GM21360 (cell line): ENCODE measurements at regions not wholly inside any gene's neighbourhood (a gene's known extent, or its start where the extent isn't known, plus 50 kb on each side); places are given as distances from the start of the nearest gene placed in this dataset.
"Not testable (repeated sequence)": the region's sequence is repeated elsewhere in the genome, so short reads cannot be mapped to it uniquely, and the experiment has no call there.

ENCODE experiments used
- ATAC-seq: cut with Tn5 transposase; IDR thresholded peaks from one replicate; pipeline ENCODE4 v1.9.1; 2021; ENCODE audit warnings: mild to moderate bottlenecking, moderate library complexity; ENCODE audit not compliant: unreplicated experiment

DNA sequence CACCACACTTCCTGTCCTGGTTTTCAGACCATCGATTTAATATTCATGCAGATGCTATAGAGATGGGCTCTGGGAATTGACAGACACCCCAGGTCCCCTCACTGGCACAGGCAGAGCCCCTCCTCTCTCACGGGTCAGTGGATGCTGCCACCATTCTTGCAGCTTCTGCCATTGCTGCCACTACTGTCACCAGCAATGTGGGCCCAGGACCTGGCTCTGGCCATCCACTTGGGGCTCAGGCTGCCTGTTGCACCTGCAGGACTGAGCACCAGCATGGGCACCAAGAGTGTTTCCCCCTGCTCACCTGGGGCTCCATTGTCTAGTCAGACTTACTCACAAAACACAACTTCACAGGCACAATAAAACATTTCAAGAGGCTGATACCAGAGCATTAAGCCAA is 479.0 kb upstream of the ZNF608 start:
- no peak for ATAC-seq

DNA sequence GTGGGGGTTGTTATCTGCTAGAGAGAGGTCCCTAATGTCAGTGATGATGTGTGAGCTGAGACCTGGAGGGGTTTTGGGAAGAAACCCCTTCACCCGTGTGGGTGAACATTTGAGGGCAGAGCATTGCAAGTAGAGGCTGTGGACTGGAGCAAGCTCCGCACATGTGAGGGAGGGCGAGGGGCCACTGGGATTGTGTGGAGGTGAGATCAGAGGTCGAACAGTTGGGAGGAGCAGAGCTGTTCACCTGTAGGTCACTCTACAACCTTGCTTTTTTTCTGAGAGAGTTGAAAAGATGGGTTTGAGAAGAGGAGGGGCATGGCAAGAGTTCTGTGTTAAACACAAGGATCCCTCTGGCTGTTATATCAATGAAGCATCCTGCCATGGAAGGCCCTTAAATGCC is 480.4 kb upstream of the ZNF608 start:
- ATAC-seq: no peak

DNA sequence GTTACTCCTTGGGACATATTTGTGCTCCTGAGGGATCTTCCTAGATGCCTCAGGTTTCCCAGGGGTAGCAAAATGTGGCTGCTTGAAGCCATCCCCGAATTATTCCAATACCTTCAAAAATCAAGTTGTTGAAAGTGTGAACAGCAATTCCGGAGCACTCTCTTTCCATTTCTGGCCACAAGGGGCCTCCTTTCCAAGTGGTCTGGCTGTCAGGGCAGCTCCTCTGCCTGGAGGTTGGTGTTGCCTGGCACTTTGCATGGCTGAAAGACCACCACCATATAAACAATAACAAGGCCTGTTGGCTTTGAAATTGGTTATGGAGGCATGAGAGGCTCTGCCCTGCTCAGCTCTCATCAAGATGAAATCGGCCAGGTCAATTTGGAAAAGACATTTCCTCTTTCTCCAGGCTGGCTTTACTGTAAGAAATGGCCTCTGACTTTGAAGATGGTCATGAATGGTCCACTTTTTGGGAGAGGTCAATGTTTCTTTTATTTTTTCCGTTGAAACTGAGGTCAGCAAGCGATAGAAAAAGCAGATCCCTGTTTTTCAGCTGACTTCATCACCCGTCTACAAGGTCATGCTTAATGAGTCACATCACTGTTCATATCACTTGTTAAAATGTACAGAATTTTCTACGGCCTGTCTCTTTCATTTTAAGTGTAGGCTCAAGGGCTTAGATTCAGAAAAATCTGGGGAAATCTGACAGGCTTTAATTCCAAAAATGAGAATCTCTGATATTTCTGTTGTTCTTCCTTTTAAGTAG is 481.1 kb upstream of the ZNF608 start:
- ATAC-seq: no peak

DNA sequence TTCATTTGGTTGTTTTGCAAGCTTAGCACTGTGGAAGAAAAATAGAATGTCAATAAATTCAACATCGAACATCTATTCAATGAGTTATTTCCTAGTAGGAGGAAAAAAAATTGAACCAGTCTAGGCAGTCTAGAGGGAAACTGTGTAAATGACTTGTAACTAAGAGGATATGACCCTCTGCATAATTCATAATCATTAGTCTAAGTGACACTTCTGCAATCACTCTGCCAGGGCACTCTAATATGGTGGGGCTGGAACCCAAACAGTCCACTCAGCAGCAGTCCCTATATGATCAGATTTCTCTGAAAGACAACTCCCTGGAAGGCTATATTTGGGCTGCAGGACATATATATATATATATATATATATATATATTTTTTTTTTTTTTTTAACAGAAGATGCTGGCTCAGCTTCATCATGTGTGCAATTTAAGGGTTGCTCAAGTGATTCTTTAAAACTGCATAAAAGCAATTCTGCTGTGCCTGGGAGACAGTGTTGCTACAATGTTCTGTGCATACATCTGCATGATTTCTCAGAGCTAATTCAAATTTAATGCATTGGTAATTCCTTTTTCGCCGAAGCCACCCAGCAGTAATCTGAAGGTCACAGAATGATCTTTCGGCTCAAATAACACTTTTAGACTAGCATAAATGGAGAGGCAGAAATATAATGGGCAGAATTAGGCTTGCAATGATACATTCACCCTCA is 482.1 kb upstream of the ZNF608 start:
- ATAC-seq: no peak

DNA sequence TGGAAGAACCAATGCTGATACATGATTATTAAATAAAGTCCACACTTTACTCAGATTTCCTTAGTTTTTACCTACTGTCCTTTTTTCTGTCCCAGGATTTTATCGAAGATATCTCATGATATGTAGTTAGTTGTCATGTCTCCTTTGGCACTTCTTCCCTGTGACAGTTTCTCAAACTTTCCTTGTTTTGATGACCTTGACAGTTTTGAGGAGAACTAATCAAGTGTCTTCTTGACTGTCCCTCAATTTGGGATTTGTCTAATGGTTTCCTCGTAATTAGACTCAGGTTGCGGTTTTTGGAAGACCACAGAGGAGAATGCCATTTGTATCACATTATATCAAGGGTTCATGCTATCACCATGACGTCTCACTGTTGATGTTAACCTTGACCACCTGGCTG is 483.1 kb upstream of the ZNF608 start:
- ATAC-seq: no peak

DNA sequence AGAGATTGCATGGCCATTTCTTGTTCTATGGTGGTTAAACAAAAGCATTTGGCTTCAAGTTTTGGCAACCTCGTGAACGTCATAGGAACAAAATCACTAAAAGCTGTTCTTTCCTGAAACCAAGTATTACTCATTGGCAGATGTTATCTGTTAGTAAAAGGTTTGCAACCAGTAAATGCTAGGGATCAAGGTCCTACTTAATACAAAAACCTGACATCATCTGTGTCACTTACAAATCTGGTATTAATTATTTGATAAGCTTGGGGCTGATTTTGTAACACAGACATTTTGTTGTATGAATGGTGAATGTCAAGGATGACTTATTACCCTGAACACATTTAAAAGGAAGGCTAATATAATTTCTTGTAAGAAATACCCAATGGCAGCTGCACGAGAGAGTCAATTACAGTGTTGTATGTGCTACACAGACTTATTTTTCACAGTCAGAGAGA is 486.4 kb upstream of the ZNF608 start:
- no peak for ATAC-seq

DNA sequence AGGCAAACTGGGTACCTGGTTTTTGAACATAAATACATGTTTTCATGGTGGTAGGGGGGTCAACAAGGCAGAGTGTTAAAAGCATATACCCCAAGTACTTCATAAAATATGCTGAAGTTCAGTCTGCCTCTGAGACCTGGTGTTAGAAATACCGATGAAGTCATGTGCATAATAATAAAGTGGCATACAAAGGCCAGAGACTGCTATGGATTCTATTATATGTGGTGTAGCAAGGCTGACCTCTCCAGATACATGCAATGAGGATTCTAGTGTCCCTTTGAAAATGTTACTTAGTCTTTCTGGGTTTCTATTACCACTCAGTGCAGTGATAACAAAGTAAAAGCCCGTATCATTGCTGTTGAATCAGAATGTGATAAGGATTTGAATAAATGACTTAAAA is 487.5 kb upstream of the ZNF608 start:
- ATAC-seq: no peak

DNA sequence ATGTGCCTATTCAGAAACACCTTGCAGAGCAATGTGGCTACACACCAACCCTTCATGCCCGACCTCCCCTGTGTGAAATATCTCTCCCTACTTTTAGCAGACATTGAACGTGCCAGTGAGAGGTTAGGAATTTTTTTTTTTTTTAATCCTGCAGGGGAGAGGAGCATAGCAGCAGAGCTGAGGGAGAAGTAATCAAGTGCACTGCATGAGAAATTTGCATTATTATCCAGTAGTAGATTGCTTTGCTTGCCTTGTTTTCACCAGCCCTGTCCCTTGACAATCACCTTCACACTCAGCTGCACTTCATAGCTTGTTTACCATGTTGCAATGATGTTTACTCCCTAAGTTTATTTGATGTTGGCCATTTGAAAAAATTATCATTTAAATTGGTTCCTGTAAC is 489.6 kb upstream of the ZNF608 start:
- ATAC-seq: no peak

DNA sequence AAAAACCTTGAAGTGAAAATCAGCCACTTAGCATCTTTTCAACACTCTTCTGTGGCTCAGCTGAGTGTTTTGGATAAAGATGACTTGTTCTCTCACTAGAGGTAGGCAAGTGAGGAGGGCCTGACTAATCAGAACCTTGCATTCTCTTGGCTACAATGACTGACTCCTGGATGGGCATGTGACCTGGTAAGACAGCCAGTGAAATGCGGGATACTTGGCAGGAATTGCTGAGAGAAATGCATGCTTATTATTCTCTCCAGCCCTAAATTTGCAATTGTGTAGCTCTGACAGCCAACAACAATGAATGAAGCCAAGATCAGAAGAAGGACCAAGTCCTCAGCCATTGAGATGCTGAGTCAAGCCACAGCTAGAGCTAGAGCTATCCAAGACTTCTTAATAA is 490.5 kb upstream of the ZNF608 start:
- ATAC-seq: no peak

DNA sequence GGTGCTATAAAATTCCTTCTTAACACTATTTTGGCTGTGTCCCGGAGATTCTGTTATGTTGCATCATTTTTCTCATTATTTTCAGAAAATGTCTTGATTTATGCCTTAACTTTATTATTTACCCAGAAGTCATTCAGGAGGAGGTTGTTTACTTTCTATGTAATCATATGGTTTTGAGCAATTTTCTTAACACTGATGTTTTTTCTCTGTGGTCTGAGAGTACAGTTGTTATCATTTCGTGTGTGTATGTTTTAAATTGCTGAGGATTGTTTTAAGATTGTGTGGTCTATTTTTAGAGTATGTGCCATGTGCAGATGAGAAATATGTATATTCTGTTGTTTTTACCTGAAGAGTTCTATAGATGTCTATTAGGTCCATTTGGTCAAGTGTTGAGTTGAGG is 498.1 kb upstream of the ZNF608 start:
- no peak for ATAC-seq

DNA sequence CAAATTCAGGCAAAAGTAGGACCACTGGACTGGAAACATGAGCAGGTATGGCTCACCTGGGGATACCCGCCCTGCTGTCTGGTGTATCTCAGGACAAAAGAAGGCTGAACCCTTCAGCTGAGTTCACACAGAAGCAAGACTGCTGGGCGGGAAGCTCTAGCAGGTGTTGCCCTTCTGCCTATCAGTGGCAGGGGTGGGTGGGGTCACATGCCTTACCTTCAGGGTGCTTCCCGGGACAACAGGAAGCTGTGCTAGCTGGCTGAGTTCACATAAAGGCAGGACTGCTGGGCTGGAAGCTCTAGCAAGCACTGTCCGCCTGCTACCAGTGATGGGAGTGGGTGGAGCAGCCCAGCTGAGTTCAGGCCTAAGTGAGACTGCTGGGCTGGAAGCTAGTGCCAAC is 498.8 kb upstream of the ZNF608 start:
- no peak for ATAC-seq

DNA sequence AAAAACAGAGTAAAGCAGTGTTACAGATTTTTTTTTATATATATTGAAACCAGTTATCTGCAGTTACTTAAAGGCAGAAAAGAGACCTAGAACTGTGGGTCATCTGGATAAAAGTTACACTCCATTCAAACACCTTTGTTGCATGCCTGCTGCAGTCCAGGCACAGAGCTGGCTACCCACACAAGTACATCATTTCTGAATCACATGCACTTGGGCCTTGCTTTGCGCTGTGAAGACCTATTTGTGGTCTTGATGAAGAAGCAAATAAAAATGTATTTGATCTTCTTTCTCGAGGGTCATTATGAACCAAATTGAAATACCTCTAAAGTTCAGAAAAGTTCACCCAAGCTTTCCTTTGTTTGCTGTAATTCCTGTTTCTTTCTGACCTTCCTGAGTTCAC is 503.0 kb upstream of the ZNF608 start:
- no peak for ATAC-seq

DNA sequence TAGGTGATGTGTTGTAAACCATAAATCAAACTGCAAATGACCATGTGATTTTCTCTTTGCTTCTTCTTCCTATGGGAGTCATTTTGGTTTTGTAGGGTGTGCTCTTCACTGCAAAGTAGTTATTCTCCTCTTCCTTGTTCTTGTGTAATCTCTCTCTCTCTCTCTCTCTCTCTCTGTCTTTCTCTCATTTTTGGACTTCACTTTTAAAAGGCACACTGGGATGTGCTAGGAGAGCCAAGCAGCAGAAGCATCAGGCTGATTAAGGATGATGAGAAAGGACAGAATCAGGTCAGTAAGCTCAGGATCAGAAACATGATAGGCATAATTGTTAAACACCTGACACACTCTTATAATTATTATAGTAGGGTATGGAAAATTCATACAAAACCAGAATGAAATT is 505.3 kb upstream of the ZNF608 start:
- no peak for ATAC-seq

DNA sequence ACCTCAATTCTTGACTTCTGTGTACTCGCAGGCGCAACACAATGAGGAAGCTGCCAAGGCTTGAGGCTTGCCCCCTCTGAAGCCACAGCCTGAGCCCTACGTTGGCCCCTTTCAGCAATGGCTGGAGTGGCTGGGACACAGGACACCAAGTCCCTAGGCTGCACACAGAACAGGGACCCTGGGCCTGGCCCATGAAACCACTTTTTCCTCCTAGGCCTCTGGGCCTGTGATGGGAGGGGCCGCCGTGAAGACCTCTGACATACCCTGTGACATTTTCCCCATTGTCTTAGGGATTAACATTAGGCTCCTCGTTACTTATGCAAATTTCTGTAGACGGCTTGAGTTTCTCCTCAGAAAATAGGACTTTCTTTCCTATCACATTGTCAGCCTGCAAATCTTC is 507.2 kb upstream of the ZNF608 start:
- not testable (repeated sequence) for ATAC-seq

DNA sequence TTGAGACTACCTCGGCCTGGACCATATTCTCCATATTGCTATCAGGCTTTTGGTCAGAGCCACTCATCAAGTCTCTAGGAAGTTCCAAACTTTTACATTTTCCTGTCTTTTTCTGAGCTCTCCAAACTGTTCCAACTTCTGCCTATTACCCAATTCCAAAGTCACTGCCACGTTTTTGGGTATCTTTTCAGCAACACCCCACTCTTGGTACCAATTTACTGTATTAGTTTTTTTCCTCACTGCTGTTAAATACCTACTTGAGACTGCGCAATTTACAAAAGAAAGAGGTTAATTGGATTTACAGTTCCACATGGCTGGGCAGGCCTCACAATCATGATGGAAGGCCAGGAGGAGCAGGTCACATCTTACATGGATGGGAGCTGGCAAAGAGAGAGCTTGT is 507.8 kb upstream of the ZNF608 start:
- ATAC-seq: no peak

DNA sequence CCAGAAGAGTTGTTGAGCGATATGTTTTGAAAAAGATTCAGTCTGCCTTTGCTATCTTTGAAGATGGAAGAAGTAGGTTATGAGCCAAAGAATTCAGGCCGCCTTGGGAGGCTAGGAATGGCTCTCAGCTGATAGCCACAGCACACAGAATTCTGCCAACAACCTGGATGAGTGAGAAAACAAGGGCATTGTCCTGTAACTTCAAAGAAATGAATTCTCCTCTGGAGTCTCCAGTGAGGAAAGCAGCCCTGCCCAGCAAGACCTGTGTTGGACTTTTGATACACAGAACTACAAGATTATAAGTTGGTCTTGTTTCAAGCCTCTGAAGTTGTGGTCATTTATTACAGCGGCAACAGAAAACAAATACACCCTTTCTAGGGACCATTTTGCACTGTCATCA is 509.9 kb upstream of the ZNF608 start:
- no peak for ATAC-seq

DNA sequence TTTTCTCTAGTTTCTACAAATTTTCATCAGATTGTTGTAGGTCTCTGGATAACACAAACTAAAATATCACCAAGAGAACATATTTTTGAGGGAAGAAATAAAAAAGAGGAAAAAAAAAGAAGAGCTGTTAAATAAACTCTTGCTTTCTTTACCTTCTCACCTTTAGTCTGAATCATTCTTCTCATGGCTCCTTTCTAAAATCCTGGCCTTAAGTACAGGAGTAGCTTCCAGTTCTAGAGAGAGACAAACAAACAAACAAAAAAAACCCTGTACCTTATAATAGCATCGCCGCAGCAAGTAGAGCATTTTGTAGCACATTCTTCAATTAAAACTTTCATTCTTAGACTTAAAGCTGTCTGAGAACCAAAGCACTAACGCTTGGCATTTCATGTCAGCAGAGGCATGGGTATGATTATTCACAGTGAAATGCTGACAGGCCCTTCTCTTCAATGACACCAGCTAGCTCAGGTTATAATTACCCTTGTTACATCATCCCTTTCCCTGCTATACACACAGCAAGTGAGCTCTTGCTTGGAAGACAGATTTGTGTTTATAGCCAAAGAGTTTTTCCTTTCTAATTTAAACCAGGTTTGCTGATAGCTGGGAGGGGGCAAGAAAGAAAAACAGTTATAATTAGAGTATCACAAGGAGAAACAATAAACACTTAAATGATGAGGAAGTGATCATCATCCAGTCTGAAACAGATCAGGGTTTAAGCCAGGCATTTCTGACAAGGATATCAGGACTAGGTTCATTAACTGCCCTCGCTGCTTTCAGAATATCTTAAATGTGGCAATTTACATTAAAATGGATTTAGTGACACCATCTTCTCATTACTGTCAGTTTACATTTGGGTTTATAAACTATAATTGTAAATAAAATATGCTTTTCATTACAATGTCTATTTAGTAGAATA is 510.9 kb upstream of the ZNF608 start:
- no peak for ATAC-seq

DNA sequence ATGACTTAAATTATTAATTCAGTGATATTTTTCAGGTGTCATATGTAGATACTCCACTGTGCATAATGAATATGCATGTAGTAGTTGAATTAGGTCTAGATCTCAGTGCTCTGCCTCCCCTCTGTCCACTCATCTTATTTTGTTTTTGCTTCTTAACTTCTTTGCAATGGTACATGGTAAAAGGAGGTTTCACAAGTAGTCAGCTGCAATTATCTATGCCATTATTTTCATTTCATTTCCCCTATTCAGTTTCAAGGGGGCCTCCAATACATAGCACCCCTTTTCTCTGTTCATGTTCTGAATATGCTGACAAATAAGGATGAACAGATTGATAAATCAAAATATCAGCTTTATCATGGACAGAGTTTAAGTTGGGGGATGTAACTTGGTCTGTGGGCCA is 511.6 kb upstream of the ZNF608 start:
- no peak for ATAC-seq

DNA sequence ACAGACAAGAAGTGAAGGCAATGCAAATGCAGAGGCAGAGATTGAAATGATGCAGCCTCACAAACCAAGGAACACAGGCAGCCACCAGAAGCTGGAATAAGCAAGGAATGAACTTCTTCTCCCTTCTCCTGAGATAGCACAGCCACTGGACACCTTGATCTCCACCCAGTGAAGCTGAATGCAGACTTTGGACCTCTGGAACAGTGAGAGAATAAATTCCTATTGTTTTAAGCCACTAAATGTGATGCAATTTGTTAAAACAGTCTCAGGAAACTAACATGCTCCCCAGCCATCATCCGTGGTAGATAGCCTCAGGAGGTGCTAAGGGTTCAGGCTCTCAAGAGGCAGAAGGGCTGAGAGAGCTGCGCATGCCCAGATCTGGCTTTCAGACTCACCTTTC is 512.2 kb upstream of the ZNF608 start:
- no peak for ATAC-seq

DNA sequence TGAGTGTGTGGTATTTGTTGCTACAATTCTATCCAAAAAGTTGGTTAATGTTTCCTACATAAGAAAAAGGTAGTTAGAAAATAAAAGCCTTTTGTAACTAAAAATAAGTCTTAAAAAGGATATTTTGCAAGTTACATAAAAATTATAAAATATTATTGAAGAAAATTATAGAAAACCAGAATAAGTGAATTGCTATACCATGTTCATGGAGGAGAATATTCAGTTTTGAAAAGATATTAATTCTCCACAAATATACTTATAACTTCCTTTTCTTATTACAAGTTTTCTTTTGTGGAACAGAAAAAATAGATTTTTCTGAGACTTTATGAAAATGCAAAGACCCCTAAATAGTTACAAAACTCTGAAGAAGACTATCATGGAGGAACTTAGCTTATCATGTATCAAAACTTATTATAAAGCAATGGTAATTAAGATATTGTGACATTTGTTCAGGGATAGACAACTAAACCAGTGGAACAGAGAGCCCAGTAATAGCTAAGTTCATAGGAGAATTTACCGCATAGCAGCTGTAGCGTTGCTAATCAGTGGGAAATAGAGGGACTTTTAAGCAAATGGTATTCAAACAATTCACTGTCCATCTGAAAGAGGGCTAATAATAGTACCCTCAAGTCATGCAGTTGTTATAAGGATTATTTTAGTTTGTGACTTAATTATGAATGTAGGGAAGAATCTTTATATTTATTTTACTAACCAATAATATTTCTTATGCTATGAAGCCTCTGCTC is 515.2 kb upstream of the ZNF608 start:
- no peak for ATAC-seq

DNA sequence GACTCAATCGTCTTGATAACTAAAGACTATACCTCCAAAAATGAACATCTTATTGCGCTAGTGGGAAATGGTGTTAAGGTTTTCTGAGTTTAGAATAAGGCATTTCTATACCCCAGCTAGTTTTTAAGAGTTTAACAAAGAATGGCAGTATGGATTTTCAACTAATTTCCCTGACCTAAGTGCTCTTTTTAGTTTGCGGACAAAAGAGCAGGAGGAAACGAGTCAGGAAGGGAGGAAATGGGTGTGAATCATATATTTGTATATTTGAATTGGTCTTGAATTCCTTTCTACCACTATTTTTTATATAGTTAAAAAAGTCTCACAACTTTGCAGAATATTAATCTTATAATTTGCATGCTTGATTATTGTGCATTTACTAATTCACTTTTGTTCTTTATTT is 516.3 kb upstream of the ZNF608 start:
- no peak for ATAC-seq
